WTC11 (cell line): ENCODE measurements at regions not wholly inside any gene's neighbourhood (a gene's known extent, or its start where the extent isn't known, plus 50 kb on each side); places are given as distances from the start of the nearest gene placed in this dataset.

Source experiments
- ATAC-seq: fragments of 200-7000 bp; cut with Tn5 transposase; 2 replicates; pipeline ENCODE4 v1.10.0; 2021; ENCODE audit warnings: mild to moderate bottlenecking, moderate library complexity
- CTCF ChIA-PET: fragments of 300-600 bp; sonication (Branson Sonifier 250); formaldehyde crosslinking; loops from one replicate; lab custom pipeline; 2021; ENCODE audit warnings: antibody characterized with exemption; lab: Charles Lee
- POLR2A ChIA-PET: fragments of 350-600 bp; sonication (Branson Sonifier 250); formaldehyde crosslinking; loops from one replicate; lab custom pipeline; 2021; ENCODE audit warnings: antibody characterized with exemption; lab: Charles Lee
- DNase-seq: peaks from one replicate; pipeline ENCODE4 v3.0.0; 2021; ENCODE audit warnings: low spot score
- H3K27ac Mint-ChIP-seq: 2 replicates; pipeline ENCODE4 v1.8.0; 2021; ENCODE audit warnings: mixed read lengths
- H3K27me3 Mint-ChIP-seq: 2 replicates; pipeline ENCODE4 v1.8.0; 2021; ENCODE audit warnings: low read depth, mild to moderate bottlenecking, moderate library complexity, mixed read lengths
- H3K36me3 Mint-ChIP-seq: 2 replicates; pipeline ENCODE4 v1.8.0; 2021; ENCODE audit warnings: mixed read lengths
- H3K4me1 Mint-ChIP-seq: 2 replicates; pipeline ENCODE4 v1.8.0; 2022; ENCODE audit warnings: mixed read lengths
- H3K4me3 Mint-ChIP-seq: 2 replicates; pipeline ENCODE4 v1.8.0; 2021; ENCODE audit warnings: mild to moderate bottlenecking, moderate library complexity, mixed read lengths
- H3K9me3 Mint-ChIP-seq: 2 replicates; pipeline ENCODE4 v1.8.0; 2021; ENCODE audit warnings: mixed read lengths
- ATF1 ChIP-seq: sonication (generic); formaldehyde crosslinking; IDR thresholded peaks from 2 replicates; pipeline ENCODE4 v1.8.1; 2023; ENCODE audit warnings: mild to moderate bottlenecking, moderate library complexity, missing genetic modification reagents
- ATF2 ChIP-seq: sonication (generic); formaldehyde crosslinking; IDR thresholded peaks from 2 replicates; pipeline ENCODE4 v1.8.1; 2022; ENCODE audit warnings: low read depth, missing genetic modification reagents, borderline replicate concordance
- ERG ChIP-seq: fragments of 250-450 bp; sonication (Bioruptor Pico); IDR thresholded peaks from 2 replicates; pipeline ENCODE4 v1.8.0; 2021; ENCODE audit warnings: mild to moderate bottlenecking
- FOXJ3 ChIP-seq: sonication (generic); formaldehyde crosslinking; IDR thresholded peaks from 2 replicates; pipeline ENCODE4 v1.9.0; 2021; ENCODE audit warnings: missing genetic modification reagents, mild to moderate bottlenecking, borderline replicate concordance
- FOXK1 ChIP-seq: sonication (generic); formaldehyde crosslinking; IDR thresholded peaks from 2 replicates; pipeline ENCODE4 v1.8.0; 2022; ENCODE audit warnings: mild to moderate bottlenecking, moderate library complexity, missing genetic modification reagents
- FOXP4 ChIP-seq: sonication (generic); formaldehyde crosslinking; IDR thresholded peaks from 2 replicates; pipeline ENCODE4 v1.8.0; 2022; ENCODE audit warnings: mild to moderate bottlenecking, missing genetic modification reagents
- HMGA2 ChIP-seq: fragments of 250-450 bp; sonication (Bioruptor Pico); IDR thresholded peaks from 2 replicates; pipeline ENCODE4 v1.4.0; 2021; ENCODE audit warnings: mild to moderate bottlenecking, moderate library complexity
- JUN ChIP-seq: sonication (generic); formaldehyde crosslinking; IDR thresholded peaks from 2 replicates; pipeline ENCODE4 v1.8.0; 2023; ENCODE audit warnings: mild to moderate bottlenecking, missing genetic modification reagents
- NFE2L1 ChIP-seq: sonication (generic); formaldehyde crosslinking; IDR thresholded peaks from 2 replicates; pipeline ENCODE4 v1.8.1; 2023; ENCODE audit warnings: missing genetic modification reagents
- NFYB ChIP-seq: sonication (generic); formaldehyde crosslinking; conservative IDR thresholded peaks from 2 replicates; pipeline ENCODE4 v1.8.0; 2022; ENCODE audit warnings: low read depth, missing genetic modification reagents
- NR2C2 ChIP-seq: sonication (generic); formaldehyde crosslinking; IDR thresholded peaks from 2 replicates; pipeline ENCODE4 v1.8.0; 2022; ENCODE audit warnings: mild to moderate bottlenecking, missing genetic modification reagents
- OVOL2 ChIP-seq: fragments of 250-450 bp; sonication (Bioruptor Pico); IDR thresholded peaks from 2 replicates; pipeline ENCODE4 v1.9.0; 2021; ENCODE audit warnings: mild to moderate bottlenecking, borderline replicate concordance
- STAT6 ChIP-seq: sonication (generic); formaldehyde crosslinking; conservative IDR thresholded peaks from 2 replicates; pipeline ENCODE4 v1.8.1; 2023; ENCODE audit warnings: mild to moderate bottlenecking, low read depth, missing genetic modification reagents, moderate library complexity
- TP53 ChIP-seq: sonication (generic); formaldehyde crosslinking; IDR thresholded peaks from 2 replicates; pipeline ENCODE4 v1.8.1; 2023; ENCODE audit warnings: mild to moderate bottlenecking, missing genetic modification reagents
- ZNF396 ChIP-seq: fragments of 250-450 bp; sonication (Bioruptor Pico); IDR thresholded peaks from 2 replicates; pipeline ENCODE4 v1.8.0; 2021; ENCODE audit warnings: mild to moderate bottlenecking, moderate library complexity, borderline replicate concordance
- ZNF416 ChIP-seq: fragments of 250-450 bp; sonication (Bioruptor Pico); IDR thresholded peaks from 2 replicates; pipeline ENCODE4 v1.9.0; 2021; ENCODE audit warnings: mild to moderate bottlenecking, inconsistent platforms
- ZNF671 ChIP-seq: fragments of 250-450 bp; sonication (Bioruptor Pico); IDR thresholded peaks from 2 replicates; pipeline ENCODE4 v1.8.0; 2021; ENCODE audit warnings: mild to moderate bottlenecking
- TF ChIP-seq, protein P1 (sequence below): fragments of 250-450 bp; sonication (Bioruptor Pico); IDR thresholded peaks from 2 replicates; pipeline ENCODE4 v1.9.0; 2021; ENCODE audit warnings: mild to moderate bottlenecking
- TF ChIP-seq, protein P2 (sequence below): sonication (generic); formaldehyde crosslinking; IDR thresholded peaks from 2 replicates; pipeline ENCODE4 v1.8.0; 2022; ENCODE audit warnings: mild to moderate bottlenecking, missing genetic modification reagents

DNA sequence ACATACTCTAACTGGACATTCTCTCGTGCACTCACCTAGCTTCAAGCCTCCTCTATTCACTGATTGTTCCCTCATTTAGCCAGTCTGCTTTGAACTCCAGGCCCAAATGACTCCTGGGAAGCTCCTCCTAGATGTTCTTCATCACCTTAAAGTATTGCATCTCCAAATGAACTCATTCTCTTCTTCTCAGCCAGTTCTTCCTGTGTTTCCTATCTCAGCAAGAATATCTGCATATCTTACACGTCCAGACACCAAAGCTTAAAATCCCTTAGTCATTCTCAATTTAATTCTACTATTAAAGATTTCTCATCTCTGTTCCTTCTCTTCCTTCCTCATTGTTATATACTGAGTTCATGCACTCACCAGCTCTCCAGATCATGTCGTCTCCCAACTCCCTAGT lies 118.6 kb upstream of the DAB2 start:
- H3K27ac Mint-ChIP-seq, result no peak overlapping the region
- H3K36me3 Mint-ChIP-seq, result no peaks in the 10 kb centered on the region
- no peak overlapping the region for H3K4me3 Mint-ChIP-seq
- no peak for DNase-seq
- peaks cover 3% of the 10 kb centered on the region for H3K4me1 Mint-ChIP-seq
- CTCF ChIA-PET, result interaction anchor here (2.0 to 2.9 kb wide), 2 partner anchors 119 to 167 kb away, joined by 13 to 21 read pairs; partner anchors contain the start of gene DAB2
- H3K27me3 Mint-ChIP-seq, result no peaks in the 10 kb centered on the region
- TF ChIP-seq STAT6 (CRISPR knock-in tag) (no peak), ATF2 (no peak), FOXJ3 (CRISPR knock-in tag) (no peak), ZNF416 (no peak), FOXK1 (no peak), ERG (no peak), FOXP4 (CRISPR knock-in tag) (no peak), NR2C2 (CRISPR knock-in tag) (no peak), OVOL2 (CRISPR knock-in tag) (no peak), NFYB (CRISPR knock-in tag) (no peak), ZNF396 (no peak), ATF1 (CRISPR knock-in tag) (no peak), NFE2L1 (CRISPR knock-in tag) (no peak), HMGA2 (no peak), JUN (CRISPR knock-in tag) (no peak), ZNF671 (CRISPR knock-in tag) (no peak), TP53 (CRISPR knock-in tag) (no peak)
- TF ChIP-seq, protein P1, sequence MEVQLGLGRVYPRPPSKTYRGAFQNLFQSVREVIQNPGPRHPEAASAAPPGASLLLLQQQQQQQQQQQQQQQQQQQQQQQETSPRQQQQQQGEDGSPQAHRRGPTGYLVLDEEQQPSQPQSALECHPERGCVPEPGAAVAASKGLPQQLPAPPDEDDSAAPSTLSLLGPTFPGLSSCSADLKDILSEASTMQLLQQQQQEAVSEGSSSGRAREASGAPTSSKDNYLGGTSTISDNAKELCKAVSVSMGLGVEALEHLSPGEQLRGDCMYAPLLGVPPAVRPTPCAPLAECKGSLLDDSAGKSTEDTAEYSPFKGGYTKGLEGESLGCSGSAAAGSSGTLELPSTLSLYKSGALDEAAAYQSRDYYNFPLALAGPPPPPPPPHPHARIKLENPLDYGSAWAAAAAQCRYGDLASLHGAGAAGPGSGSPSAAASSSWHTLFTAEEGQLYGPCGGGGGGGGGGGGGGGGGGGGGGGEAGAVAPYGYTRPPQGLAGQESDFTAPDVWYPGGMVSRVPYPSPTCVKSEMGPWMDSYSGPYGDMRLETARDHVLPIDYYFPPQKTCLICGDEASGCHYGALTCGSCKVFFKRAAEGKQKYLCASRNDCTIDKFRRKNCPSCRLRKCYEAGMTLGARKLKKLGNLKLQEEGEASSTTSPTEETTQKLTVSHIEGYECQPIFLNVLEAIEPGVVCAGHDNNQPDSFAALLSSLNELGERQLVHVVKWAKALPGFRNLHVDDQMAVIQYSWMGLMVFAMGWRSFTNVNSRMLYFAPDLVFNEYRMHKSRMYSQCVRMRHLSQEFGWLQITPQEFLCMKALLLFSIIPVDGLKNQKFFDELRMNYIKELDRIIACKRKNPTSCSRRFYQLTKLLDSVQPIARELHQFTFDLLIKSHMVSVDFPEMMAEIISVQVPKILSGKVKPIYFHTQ (CRISPR knock-in tag), result no peak
- TF ChIP-seq, protein P2, sequence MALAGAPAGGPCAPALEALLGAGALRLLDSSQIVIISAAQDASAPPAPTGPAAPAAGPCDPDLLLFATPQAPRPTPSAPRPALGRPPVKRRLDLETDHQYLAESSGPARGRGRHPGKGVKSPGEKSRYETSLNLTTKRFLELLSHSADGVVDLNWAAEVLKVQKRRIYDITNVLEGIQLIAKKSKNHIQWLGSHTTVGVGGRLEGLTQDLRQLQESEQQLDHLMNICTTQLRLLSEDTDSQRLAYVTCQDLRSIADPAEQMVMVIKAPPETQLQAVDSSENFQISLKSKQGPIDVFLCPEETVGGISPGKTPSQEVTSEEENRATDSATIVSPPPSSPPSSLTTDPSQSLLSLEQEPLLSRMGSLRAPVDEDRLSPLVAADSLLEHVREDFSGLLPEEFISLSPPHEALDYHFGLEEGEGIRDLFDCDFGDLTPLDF (CRISPR knock-in tag), result no peak
- H3K9me3 Mint-ChIP-seq, result no peaks in the 10 kb centered on the region
- no peak for ATAC-seq
- POLR2A ChIA-PET, result no interaction called here
